ENCODE measurements at regions not wholly inside any gene's neighbourhood (a gene's known extent, or its start where the extent isn't known, plus 50 kb on each side); places are given as distances from the start of the nearest gene placed in this dataset.
"Not testable (repeated sequence)": the region's sequence is repeated elsewhere in the genome, so short reads cannot be mapped to it uniquely, and the experiment has no call there.

DNA sequence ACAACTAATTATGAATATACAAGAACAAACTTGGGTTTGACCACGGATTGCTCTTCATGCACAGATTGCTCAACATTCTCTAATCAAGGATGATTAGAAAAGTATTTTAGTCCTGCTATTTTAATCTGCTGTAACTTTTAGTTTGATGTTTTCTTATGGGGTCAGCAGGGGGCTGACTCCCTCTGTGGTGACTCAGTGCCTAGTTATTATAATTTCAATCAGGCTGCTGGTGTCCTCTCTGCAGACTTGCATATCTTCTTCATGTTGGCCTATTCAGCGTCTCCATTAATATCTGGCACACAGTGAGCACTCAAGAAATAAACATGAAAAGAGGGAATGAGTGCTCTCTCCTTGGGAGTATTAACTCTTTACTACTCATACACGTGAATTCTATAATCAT is 223.8 kb upstream of the DDI1 start:
- in situ Hi-C loops (cut with MboI; ENCODE audit: low pct_unique_long_range_greater_than_20kb, low sequenced_read_pairs, unreplicated experiment), result no loop called here
- DNase-seq (ENCODE audit: low spot score), result no peak
- TF ChIP-seq, protein P1, sequence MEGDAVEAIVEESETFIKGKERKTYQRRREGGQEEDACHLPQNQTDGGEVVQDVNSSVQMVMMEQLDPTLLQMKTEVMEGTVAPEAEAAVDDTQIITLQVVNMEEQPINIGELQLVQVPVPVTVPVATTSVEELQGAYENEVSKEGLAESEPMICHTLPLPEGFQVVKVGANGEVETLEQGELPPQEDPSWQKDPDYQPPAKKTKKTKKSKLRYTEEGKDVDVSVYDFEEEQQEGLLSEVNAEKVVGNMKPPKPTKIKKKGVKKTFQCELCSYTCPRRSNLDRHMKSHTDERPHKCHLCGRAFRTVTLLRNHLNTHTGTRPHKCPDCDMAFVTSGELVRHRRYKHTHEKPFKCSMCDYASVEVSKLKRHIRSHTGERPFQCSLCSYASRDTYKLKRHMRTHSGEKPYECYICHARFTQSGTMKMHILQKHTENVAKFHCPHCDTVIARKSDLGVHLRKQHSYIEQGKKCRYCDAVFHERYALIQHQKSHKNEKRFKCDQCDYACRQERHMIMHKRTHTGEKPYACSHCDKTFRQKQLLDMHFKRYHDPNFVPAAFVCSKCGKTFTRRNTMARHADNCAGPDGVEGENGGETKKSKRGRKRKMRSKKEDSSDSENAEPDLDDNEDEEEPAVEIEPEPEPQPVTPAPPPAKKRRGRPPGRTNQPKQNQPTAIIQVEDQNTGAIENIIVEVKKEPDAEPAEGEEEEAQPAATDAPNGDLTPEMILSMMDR (IDR thresholded peaks at IDR 0.05; ENCODE audit: extremely low read depth, insufficient read depth, missing control alignments), result no peak

DNA sequence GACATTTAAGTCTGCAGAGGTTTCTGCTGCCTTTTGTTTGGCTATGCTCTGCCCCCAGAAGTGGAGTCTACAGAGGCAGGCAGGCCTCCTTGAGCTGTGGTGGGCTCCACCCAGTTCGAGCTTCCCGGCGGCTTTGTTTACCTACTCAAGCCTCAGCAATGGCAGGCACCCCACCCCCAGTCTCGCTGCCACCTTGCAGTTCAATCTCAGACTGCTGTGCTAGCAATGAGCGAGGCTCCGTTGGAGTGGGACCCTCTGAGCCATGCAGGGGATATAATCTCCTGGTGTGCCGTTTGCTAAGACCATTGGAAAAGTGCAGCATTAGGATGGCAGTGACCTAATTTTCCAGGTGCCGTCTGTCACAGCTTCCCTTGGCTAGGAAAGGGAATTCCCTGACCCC is 216.1 kb upstream of the DDI1 start:
- DNase-seq (ENCODE audit: low spot score); in situ Hi-C loops (cut with MboI; ENCODE audit: low pct_unique_long_range_greater_than_20kb, low sequenced_read_pairs, unreplicated experiment): not testable (repeated sequence)

DNA sequence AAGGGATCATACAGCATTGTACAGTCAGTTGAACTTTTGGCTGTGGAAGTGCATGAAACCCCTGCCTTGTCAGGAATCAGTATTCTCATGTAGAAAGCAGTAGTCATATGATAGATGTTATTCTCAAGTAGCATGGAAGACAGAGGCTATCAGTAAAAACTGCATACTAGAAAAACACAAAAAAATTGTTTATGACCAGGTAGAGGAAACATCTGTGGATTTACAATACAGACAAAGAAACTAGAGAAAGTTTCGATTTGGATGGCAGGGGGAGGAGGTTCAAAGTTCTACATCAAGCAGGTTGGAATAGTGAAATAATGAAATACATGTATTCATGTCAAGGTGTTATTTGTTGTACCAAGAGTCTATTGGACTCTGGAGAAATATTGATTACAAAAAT is 212.3 kb upstream of the DDI1 start:
- TF ChIP-seq, protein P1 (IDR thresholded peaks at IDR 0.05; ENCODE audit: extremely low read depth, insufficient read depth, missing control alignments), result no peak
- in situ Hi-C loops (cut with MboI; ENCODE audit: low pct_unique_long_range_greater_than_20kb, low sequenced_read_pairs, unreplicated experiment), result no loop called here
- DNase-seq (ENCODE audit: low spot score), result no peak

- in situ Hi-C loops (cut with MboI; ENCODE audit: low pct_unique_long_range_greater_than_20kb, low sequenced_read_pairs, unreplicated experiment), result no loop called here
- TF ChIP-seq, protein P1 (IDR thresholded peaks at IDR 0.05; ENCODE audit: extremely low read depth, insufficient read depth, missing control alignments), result no peak
- DNase-seq (ENCODE audit: low spot score), result no peak
These were observed 211.0 kb upstream of the DDI1 start for GRCh38 chr11:103825469-103825868.

DNA sequence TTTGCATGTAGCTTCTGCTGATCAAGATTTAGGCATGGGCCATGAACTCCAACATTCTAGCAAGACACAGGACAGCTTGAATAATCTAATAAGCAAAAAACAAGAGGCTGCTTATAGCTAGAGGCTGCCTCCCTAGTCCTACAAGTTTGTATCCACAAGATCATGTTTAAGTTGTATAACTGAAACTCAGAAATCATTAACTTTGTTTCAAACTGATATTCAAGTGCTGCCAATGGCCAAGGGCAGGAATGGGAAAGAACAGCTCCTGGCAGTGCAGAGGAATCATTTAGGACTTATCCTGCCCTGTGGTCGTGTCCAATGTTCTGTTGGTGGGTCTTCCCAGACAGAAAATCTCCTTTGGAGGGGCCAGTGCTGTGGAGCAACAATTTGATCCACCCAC is 209.6 kb upstream of the DDI1 start:
- DNase-seq (ENCODE audit: low spot score), result no peak
- in situ Hi-C loops (cut with MboI; ENCODE audit: low pct_unique_long_range_greater_than_20kb, low sequenced_read_pairs, unreplicated experiment), result no loop called here
- TF ChIP-seq, protein P1 (IDR thresholded peaks at IDR 0.05; ENCODE audit: extremely low read depth, insufficient read depth, missing control alignments), result no peak

DNA sequence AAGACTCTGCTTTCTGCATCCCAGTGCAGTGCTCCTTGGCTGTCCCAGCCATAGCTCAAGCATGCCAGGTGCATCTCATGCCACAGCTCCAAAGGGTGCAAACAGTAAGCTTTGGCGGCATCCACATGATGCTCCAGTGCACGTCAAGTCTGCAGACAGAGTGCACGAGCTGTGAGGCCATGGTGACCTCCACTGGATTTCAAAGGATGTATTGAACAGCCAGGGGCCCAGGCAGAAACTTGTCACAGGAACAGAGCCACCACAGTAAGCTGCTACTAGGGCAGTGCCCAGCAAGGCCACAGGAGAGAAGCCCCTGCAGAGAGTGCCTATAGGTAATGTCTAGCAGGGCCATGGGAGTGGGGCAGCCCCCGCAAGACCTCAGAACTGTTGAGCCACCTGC is 206.8 kb upstream of the DDI1 start:
- in situ Hi-C loops (cut with MboI; ENCODE audit: low pct_unique_long_range_greater_than_20kb, low sequenced_read_pairs, unreplicated experiment), result no loop called here
- no peak for DNase-seq (ENCODE audit: low spot score)
- TF ChIP-seq, protein P1 (IDR thresholded peaks at IDR 0.05; ENCODE audit: extremely low read depth, insufficient read depth, missing control alignments), result no peak

- no peak for DNase-seq (ENCODE audit: low spot score)
- TF ChIP-seq, protein P1 (IDR thresholded peaks at IDR 0.05; ENCODE audit: extremely low read depth, insufficient read depth, missing control alignments), result no peak
- in situ Hi-C loops (cut with MboI; ENCODE audit: low pct_unique_long_range_greater_than_20kb, low sequenced_read_pairs, unreplicated experiment), result no loop called here
These were observed 206.2 kb upstream of the DDI1 start for GRCh38 chr11:103830205-103830604.
